DOHH2 (cell line): ENCODE measurements at regions not wholly inside any gene's neighbourhood (a gene's known extent, or its start where the extent isn't known, plus 50 kb on each side); places are given as distances from the start of the nearest gene placed in this dataset.

Experiments used
- H3F3A ChIP-seq: fragments of 200-600 bp; sonication (generic), shearing (Covaris generic); 2 replicates; pipeline ENCODE4 v1.6.0; 2016; ENCODE audit warnings: antibody characterized with exemption, mild to moderate bottlenecking; ENCODE audit not compliant: control insufficient read depth, insufficient read depth
- H3K27ac ChIP-seq: fragments of 200-600 bp; sonication (generic); 2 replicates; pipeline ENCODE4 v1.5.1; 2014; ENCODE audit warnings: low read depth, mild to moderate bottlenecking, low read length, moderate library complexity
- H3K27me3 ChIP-seq: fragments of 200-600 bp; sonication (generic); 2 replicates; pipeline ENCODE4 v1.6.1; 2014; ENCODE audit warnings: mild to moderate bottlenecking, low read length, mixed read lengths; ENCODE audit not compliant: control insufficient read depth
- H3K36me3 ChIP-seq: fragments of 200-600 bp; sonication (generic); 2 replicates; pipeline ENCODE4 v1.6.1; 2014; ENCODE audit warnings: mild to moderate bottlenecking, low read length, moderate library complexity, mixed read lengths; ENCODE audit not compliant: control insufficient read depth
- H3K4me1 ChIP-seq: fragments of 200-600 bp; sonication (generic); 2 replicates; pipeline ENCODE4 v1.6.1; 2014; ENCODE audit warnings: mild to moderate bottlenecking, low read length, mixed read lengths; ENCODE audit not compliant: control insufficient read depth
- H3K4me2 ChIP-seq: fragments of 200-600 bp; sonication (generic); 2 replicates; pipeline ENCODE4 v1.6.0; 2014; ENCODE audit warnings: mild to moderate bottlenecking, low read length, moderate library complexity
- H3K4me3 ChIP-seq: fragments of 200-600 bp; sonication (generic); 2 replicates; pipeline ENCODE4 v1.5.1; 2014; ENCODE audit warnings: mild to moderate bottlenecking, low read length, mixed read lengths
- H3K79me2 ChIP-seq: fragments of 200-600 bp; sonication (generic); 2 replicates; pipeline ENCODE4 v1.6.1; 2014; ENCODE audit warnings: mild to moderate bottlenecking, low read length, mixed read lengths; ENCODE audit not compliant: control insufficient read depth
- H3K9me2 ChIP-seq: fragments of 200-600 bp; sonication (generic); replicated peaks from 2 replicates; pipeline ENCODE4 v1.6.1; 2014; ENCODE audit warnings: mild to moderate bottlenecking, low read length, mixed read lengths; ENCODE audit not compliant: control insufficient read depth
- H3K9me3 ChIP-seq: fragments of 200-600 bp; sonication (generic); 2 replicates; pipeline ENCODE4 v1.6.1; 2014; ENCODE audit warnings: antibody characterized with exemption, low read length, mixed read lengths; ENCODE audit not compliant: control insufficient read depth, insufficient read depth
- H4K20me1 ChIP-seq: fragments of 200-600 bp; sonication (generic); 2 replicates; pipeline ENCODE4 v1.6.0; 2014; ENCODE audit warnings: low read depth, mild to moderate bottlenecking, antibody characterized with exemption, low read length, moderate library complexity; ENCODE audit not compliant: control insufficient read depth, insufficient read depth
- CTCF ChIP-seq: fragments of 200-600 bp; sonication (generic); IDR thresholded peaks from one replicate; pipeline ENCODE4 v1.5.1; 2014; ENCODE audit warnings: antibody characterized with exemption, mild to moderate bottlenecking, low read depth, low read length; ENCODE audit not compliant: poor library complexity, severe bottlenecking
- EZH2phosphoT487 ChIP-seq: fragments of 200-600 bp; sonication (generic); IDR thresholded peaks from 2 replicates; pipeline ENCODE4 v1.6.1; 2017; ENCODE audit warnings: borderline replicate concordance, mild to moderate bottlenecking, antibody characterized with exemption, low read length, moderate library complexity, mixed read lengths

- no peaks in the 10 kb centered on the region for H3F3A ChIP-seq
Measured at GRCh38 chr5:159655757-159656409, 260.4 kb upstream of the ADRA1B start.

GRCh38 chr5:159657298-159657697, 259.0 kb upstream of the ADRA1B start:
- Histone ChIP-seq H3K27me3 (no peaks in the 10 kb centered on the region; the same call in 1 of the 2 replicates), H3K9me2 (no peaks in the 10 kb centered on the region), H3K79me2 (no peaks in the 10 kb centered on the region), H3K4me2 (no peak overlapping the region), H4K20me1 (no peaks in the 10 kb centered on the region), H3K4me1 (no peaks in the 10 kb centered on the region), H3K27ac (no peak overlapping the region), H3F3A (no peaks in the 10 kb centered on the region), H3K36me3 (no peaks in the 10 kb centered on the region), H3K9me3 (no peaks in the 10 kb centered on the region), H3K4me3 (no peak overlapping the region)
- no peak for TF ChIP-seq EZH2phosphoT487
- no peak for TF ChIP-seq CTCF

More at GRCh38 chr5:159655757-159656409, 260.4 kb upstream of the ADRA1B start:
- TF ChIP-seq EZH2phosphoT487 (no peak), CTCF (no peak)
- no peaks in the 10 kb centered on the region for H3K36me3 ChIP-seq
- H3K79me2 ChIP-seq, result no peaks in the 10 kb centered on the region
- no peaks in the 10 kb centered on the region for H3K9me3 ChIP-seq
- H3K4me2 ChIP-seq, result no peak overlapping the region
- no peaks in the 10 kb centered on the region for H4K20me1 ChIP-seq
- no peaks in the 10 kb centered on the region for H3K9me2 ChIP-seq
- no peak overlapping the region for H3K4me3 ChIP-seq
- no peaks in the 10 kb centered on the region for H3K4me1 ChIP-seq
- no peak overlapping the region for H3K27ac ChIP-seq
- no peaks in the 10 kb centered on the region; the same call in 1 of the 2 replicates for H3K27me3 ChIP-seq

GRCh38 chr5:159657771-159658170, 258.5 kb upstream of the ADRA1B start:
- Histone ChIP-seq H3K9me2 (no peaks in the 10 kb centered on the region), H3K4me1 (no peaks in the 10 kb centered on the region), H3K27ac (no peak overlapping the region), H3K27me3 (no peaks in the 10 kb centered on the region; the same call in 1 of the 2 replicates), H3K4me3 (no peak overlapping the region), H3F3A (no peaks in the 10 kb centered on the region), H3K4me2 (no peak overlapping the region), H3K79me2 (no peaks in the 10 kb centered on the region), H4K20me1 (no peaks in the 10 kb centered on the region), H3K36me3 (no peaks in the 10 kb centered on the region), H3K9me3 (no peaks in the 10 kb centered on the region)
- TF ChIP-seq CTCF, result no peak
- TF ChIP-seq EZH2phosphoT487, result no peak
